BJ (cell line): ENCODE measurements at regions not wholly inside any gene's neighbourhood (a gene's known extent, or its start where the extent isn't known, plus 50 kb on each side); places are given as distances from the start of the nearest gene placed in this dataset.

Experiments
- CTCF ChIA-PET: fragments of 350-600 bp; formaldehyde crosslinking; extraction: SDS; loops from one replicate; lab custom pipeline; 2021; ENCODE audit warnings: antibody characterized with exemption, inconsistent platforms; lab: Yijun Ruan, JAX
- POLR2A ChIA-PET: fragments of 300-600 bp; sonication (Branson Sonifier 250); formaldehyde crosslinking; extraction: SDS; loops from one replicate; lab custom pipeline; 2021; ENCODE audit warnings: antibody characterized with exemption; lab: Charles Lee
- DNase-seq: peaks from one replicate; pipeline ENCODE4 v3.0.0-alpha.2; 2011; ENCODE audit warnings: low read depth
- H3K27me3 ChIP-seq: 2 replicates; pipeline ENCODE4 v1.6.0; 2011; ENCODE audit warnings: low read length; ENCODE audit not compliant: control insufficient read depth, insufficient read depth
- H3K36me3 ChIP-seq: 2 replicates; pipeline ENCODE4 v1.5.1; 2011; ENCODE audit warnings: low read length; ENCODE audit not compliant: control insufficient read depth, insufficient read depth
- H3K4me3 ChIP-seq: 2 replicates; pipeline ENCODE4 v1.5.1; 2011; ENCODE audit warnings: low read depth, mild to moderate bottlenecking, control low read depth, low read length
- CTCF ChIP-seq: IDR thresholded peaks from 2 replicates; pipeline ENCODE4 v1.5.1; 2011; ENCODE audit warnings: low read depth, mild to moderate bottlenecking, control low read depth, inconsistent platforms, low read length, moderate library complexity; ENCODE audit not compliant: insufficient read depth

- no peak for TF ChIP-seq CTCF
- no peak for DNase-seq
- Histone ChIP-seq H3K36me3 (no peaks in the 10 kb centered on the region), H3K4me3 (no peak overlapping the region), H3K27me3 (no peaks in the 10 kb centered on the region)
- ChIA-PET CTCF (no interaction called here), POLR2A (no interaction called here)
Measured at GRCh38 chr4:68750555-68750954, 65.2 kb upstream of the UGT2B10 start.

- CTCF ChIA-PET, result no interaction called here
- DNase-seq, result no peak
- TF ChIP-seq CTCF, result no peak
- POLR2A ChIA-PET, result no interaction called here
- Histone ChIP-seq H3K36me3 (no peaks in the 10 kb centered on the region), H3K4me3 (no peak overlapping the region), H3K27me3 (no peaks in the 10 kb centered on the region)
Measured at GRCh38 chr4:68751138-68751537, 64.7 kb upstream of the UGT2B10 start.

- H3K4me3 ChIP-seq, result no peak overlapping the region
- CTCF ChIA-PET, result no interaction called here
- H3K36me3 ChIP-seq, result no peaks in the 10 kb centered on the region
- POLR2A ChIA-PET, result no interaction called here
- TF ChIP-seq CTCF, result no peak
- no peak for DNase-seq
- no peaks in the 10 kb centered on the region for H3K27me3 ChIP-seq
Measured at GRCh38 chr4:68765876-68766275, 49.9 kb upstream of the UGT2B10 start.
